HG03196 (cell line): ENCODE measurements at regions not wholly inside any gene's neighbourhood (a gene's known extent, or its start where the extent isn't known, plus 50 kb on each side); places are given as distances from the start of the nearest gene placed in this dataset.

ENCODE experiments used
- ATAC-seq: cut with Tn5 transposase; IDR thresholded peaks from one replicate; pipeline ENCODE4 v1.9.1; 2021; ENCODE audit not compliant: unreplicated experiment

- no peak for ATAC-seq
Observed at GRCh38 chr7:69545175-69545574, 53.1 kb upstream of the AUTS2 start.
